COLO668 (cell line): ENCODE measurements at regions not wholly inside any gene's neighbourhood (a gene's known extent, or its start where the extent isn't known, plus 50 kb on each side); places are given as distances from the start of the nearest gene placed in this dataset.

ENCODE experiments used
- DNase-seq: peaks from one replicate; lab custom pipeline; 2025; ENCODE audit not compliant: unreplicated experiment; lab: John Stamatoyannopoulos, UW

GRCh38 chr18:56185126-56185525 is 453.3 kb downstream of the TXNL1 start:
- DNase-seq = no peak

DNA sequence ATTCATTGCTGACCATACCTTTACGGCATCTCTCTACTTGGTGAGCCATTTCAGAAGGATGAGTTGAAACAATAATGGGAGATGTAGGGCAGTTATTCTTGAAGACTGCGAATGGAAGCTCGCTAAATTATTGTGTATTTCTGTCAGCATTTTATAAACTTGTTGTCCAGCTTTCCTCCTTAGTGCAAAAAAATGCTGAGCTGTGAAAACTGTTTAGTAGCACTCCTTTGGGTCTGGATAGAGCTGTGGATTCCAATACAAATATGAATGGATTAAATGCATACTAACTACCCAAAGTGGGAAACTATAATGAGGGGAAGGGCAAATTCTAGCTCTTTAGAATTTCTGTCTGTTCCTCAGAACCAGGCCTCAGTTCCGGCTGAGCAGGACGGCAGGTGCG is 461.6 kb downstream of the TXNL1 start:
- no peak for DNase-seq

DNA sequence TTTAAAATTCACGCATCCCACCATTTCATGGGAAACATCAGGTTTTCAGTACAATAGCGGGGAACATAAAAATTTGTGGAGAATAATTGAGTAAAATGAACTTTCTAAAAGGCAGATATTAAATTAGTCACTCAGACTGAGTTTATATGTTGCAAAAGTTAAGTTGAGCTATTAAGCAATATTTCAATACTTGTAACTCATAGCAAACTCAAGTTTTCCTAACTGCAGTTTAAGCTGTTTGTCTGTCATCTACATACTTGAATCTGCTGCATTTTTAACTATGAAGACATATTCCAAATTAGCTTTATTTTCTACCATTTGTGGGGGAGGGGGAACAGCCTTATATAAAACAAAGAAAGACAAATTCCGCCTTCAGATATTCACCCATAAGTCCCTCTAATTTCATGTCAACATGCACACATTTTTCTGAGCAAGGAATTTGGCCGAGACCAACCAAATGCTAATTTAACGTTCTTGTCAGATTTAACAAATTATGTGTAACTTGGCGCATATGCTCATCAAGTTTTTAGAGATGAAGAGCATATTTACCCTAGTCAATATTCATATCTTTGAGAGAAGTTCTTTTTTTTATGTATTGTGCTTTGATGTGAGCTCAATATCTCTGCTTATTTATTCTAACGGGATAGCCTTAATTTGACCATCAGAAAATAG is 462.9 kb downstream of the TXNL1 start:
- DNase-seq = no peak

GRCh38 chr18:56173542-56174220 is 464.7 kb downstream of the TXNL1 start:
- no peak for DNase-seq

- DNase-seq = no peak
Measured at GRCh38 chr18:56172527-56172926, 465.9 kb downstream of the TXNL1 start.

DNA sequence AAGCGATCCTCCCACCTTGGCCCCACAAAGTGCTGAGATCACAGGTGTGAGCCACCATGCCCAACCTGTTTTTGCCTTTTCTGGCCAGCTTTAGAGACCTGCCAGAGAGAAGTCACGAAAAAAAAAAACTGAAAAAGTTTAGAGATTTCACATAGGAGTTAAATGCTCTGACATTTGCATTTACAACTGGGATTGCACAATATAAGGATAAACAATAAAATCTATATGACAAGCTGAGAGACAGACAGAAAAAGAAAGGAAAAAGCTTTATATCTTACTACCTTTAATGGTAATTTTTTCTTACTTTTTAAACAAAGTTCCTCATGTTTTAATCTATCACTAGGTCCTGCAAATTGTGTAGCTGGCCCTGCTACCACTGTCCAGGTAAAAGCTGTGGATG is 466.5 kb downstream of the TXNL1 start:
- no peak for DNase-seq

DNA sequence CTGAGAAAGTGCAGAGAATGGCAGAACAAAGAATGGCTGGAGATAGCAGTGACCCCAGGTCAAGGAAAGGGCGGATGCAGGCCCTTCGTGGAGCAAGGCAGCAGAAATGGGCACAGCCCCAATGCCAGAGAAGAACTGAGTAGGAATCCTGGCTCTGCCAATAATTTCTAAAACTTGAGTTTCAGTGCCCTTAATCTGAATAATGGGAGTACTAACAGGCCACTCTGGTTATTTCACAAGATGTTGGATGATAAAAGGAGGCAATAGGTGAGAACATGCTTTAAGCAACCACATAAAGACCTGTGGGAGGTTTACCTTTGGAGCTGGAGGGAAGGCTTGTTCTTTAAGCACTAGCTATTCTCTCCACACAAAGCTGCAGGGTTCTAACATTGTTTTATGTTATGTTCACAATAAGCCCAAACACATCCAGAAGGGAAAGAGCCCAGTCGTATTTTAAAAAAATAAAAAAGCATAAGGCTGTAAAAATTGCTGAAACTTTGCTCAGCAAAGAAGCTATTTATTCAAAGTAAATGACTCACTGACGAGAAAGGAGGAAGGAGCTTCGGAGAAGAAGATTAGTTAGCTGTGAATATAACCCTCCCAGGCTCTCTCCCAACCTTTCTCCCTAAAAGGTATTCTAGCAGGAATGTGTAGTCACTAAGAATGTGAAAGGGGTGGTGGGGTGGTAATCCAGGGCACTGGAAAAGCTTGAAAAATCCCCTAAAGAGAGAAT is 470.2 kb downstream of the TXNL1 start:
- no peak for DNase-seq

GRCh38 chr18:56167366-56167765 is 471.0 kb downstream of the TXNL1 start:
- DNase-seq = no peak

DNA sequence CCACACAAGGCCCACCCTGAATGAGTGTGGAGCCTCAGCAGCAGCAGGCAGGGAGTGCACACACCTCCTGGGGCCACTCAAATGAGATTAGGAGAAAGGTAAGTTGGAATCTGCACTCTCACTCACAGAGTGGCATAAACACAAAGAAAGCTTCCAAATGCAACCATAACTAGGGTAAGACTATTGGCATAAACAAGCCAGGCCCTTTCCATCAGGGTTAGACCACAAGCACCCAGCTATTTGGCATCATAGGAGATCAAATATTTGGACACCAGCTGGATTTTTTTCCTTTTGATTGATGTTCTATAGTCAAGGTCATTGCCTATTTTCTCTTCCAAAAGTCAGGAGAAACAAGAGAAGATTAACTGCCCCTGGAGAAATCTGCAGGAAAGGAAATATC is 471.5 kb downstream of the TXNL1 start:
- DNase-seq = no peak

GRCh38 chr18:56165601-56166355 is 472.6 kb downstream of the TXNL1 start:
- DNase-seq = no peak

DNA sequence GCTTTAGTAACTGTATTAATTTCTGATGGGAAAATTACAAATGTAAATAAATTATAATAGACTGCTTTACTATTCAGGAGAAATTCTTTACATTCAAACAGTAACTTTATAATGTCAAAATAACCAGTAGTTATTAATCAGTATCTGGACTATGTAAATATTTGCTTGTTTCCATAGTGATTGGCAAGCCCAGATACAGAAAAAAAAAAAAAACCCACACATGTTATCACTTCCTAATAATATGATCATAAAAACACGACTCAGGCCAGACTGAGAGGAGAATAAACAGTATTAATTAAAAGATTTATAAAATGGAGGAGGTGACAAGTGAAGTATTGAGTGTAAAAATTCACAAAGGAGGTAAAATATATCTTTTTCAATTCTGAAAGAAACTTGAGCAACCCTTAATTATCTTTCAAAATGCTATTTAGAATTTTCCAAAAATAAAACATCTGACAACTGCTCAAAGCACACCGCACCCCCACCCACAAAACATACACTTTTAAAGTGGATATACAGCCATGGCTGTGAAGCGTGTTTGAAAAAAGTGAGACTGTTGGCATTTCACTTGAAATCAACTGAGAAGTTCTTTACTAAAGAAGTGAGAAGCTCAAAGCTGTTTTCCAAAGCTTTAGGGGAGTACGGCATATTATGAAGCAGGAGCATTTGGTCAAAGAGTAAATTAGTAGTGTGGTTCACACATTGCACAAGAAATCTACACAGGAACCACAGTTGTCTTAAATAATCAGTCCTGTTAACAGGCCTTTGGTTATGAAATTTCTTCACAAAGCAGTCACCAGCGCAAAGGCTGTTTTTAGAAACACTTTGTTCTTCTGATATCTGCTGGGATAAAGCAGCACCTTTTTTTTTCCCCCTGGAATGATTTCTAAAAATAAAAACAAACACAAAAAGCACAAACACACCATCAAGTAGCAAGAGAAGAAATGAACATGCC is 475.8 kb downstream of the TXNL1 start:
- no peak for DNase-seq

DNA sequence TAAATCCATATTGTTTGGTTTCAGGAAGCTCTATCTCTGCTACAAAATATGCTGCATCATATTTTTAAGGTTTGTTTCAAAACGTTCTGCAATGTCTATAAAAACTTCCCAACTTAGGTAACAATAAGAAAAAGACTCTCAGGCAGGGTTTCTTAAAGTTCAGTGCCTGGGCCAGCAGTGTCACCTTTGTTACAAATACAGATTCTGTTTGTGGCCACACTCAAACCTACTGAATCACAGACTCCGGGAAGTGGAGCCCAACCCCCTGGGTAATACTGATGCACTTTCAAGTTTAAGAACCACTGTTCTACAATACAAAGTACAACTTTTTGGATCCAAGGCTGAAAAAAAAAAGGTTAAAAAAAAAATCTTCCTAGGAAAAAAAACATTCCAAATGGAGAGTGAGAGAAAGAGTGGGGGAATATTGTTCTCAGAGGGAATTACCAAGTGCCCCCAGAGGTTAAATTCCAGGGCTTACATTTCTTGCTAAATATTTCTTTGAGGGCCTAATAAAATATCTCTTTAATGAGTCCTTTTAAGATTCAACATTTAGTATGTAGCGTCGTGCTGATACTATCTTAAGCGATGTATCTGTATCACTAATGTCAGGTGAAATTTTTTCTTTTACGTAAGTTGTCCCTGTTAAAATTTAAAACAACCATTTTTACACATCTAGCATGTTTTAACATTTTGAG is 476.7 kb downstream of the TXNL1 start:
- no peak for DNase-seq

- no peak for DNase-seq
Measured at GRCh38 chr18:56158676-56159075, 479.7 kb downstream of the TXNL1 start.

DNA sequence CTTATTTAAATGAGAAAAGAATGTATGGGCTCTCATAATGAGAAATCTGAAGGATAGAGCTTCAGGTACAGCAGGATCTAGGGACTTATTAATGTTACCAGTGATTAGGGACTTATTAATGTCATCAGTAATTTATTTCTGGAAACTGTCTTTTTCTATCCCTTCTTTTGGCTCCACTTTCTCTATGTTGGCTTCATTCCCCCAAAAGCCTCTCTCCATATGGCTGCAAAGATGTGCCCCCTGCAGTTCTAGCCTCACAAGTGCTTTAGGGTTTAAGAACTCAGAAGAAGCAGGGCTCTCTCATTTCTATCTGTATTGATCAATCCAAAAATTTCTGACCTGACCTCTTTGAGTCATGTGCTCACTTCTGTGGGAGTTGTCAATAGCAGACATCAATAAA is 480.9 kb downstream of the TXNL1 start:
- no peak for DNase-seq

- no peak for DNase-seq
Measured at GRCh38 chr18:56152551-56153310, 485.7 kb downstream of the TXNL1 start.

GRCh38 chr18:56148373-56148772 is 490.0 kb downstream of the TXNL1 start:
- DNase-seq = no peak

- DNase-seq = no peak
Measured at GRCh38 chr18:56146565-56146964, 491.8 kb downstream of the TXNL1 start.

DNA sequence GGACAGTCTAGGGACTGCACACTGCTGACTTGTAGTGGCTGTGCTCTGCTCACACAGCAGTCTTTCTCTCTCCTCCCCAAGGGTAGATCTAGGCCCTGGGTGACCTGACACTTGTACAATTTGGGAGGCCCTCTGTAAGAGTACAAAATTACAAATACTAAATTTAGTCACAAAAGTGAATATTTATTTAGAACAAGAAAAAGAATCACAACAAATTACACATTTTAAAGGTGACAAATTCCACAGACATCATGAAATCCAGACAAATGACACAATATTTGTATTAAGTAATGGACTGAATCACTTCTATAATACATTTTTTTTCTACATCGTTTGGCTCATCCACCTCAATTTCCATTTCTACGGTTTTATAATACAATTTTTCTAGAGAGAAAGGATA is 496.4 kb downstream of the TXNL1 start:
- no peak for DNase-seq

DNA sequence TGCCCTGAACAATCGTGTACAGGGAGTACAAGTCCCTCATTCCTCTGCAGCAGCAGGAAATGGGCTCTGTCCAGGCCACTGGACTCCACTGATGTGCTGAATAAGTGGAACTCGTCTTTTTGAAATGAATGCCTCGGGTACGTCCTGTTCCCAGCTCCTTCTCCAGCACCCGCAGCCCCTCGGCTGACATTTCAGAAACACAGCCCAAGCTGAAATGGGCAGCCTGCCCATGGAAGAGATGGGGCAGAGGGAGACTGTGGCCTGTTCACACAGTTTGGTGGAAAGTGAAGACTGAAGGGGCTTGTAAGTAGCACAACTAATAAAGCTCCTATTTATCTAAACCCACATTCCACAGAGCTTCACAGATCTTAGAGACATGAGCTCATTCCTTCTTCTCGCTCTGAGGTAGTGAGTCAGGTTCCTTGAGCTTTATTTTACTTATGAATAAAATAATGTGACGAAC is 498.6 kb downstream of the TXNL1 start:
- no peak for DNase-seq
